ENCODE measurements at regions not wholly inside any gene's neighbourhood (a gene's known extent, or its start where the extent isn't known, plus 50 kb on each side); places are given as distances from the start of the nearest gene placed in this dataset.

- Histone ChIP-seq H3K9ac (ENCODE audit: low read depth, low read length, poor library complexity, severe bottlenecking) (no peak overlapping the region), H3K4me2 (ENCODE audit: low read depth, low read length, poor library complexity, severe bottlenecking) (no peak overlapping the region), H4K20me1 (ENCODE audit: insufficient read depth, low read length, poor library complexity, severe bottlenecking) (no peaks in the 10 kb centered on the region), H3K79me2 (ENCODE audit: insufficient read depth, low read length) (no peaks in the 10 kb centered on the region), H3K4me3 (ENCODE audit: low read length, poor library complexity, severe bottlenecking) (no peak overlapping the region), H3K36me3 (ENCODE audit: insufficient read depth, low read length) (no peaks in the 10 kb centered on the region), H3K27me3 (ENCODE audit: insufficient read depth, low read length, poor library complexity, severe bottlenecking) (no peaks in the 10 kb centered on the region), H3K9me2 (replicated peaks; ENCODE audit: low read depth, low read length) (no peaks in the 10 kb centered on the region), H3K9me3 (ENCODE audit: insufficient read depth, low read depth, low read length) (no peaks in the 10 kb centered on the region), H3K4me1 (ENCODE audit: insufficient read depth, low read length, poor library complexity, severe bottlenecking) (no peaks in the 10 kb centered on the region), H2AFZ (ENCODE audit: low read length) (no peak overlapping the region), H3F3A (ENCODE audit: low read depth) (no peaks in the 10 kb centered on the region)
- TF ChIP-seq EZH2phosphoT487 (IDR thresholded peaks at IDR 0.05; ENCODE audit: borderline replicate concordance), result no peak
- no peak for TF ChIP-seq CTCF (conservative IDR thresholded peaks at IDR 0.05; ENCODE audit: low read length)
Observed at GRCh38 chr11:105245781-105246315, 106.3 kb upstream of the CARD18 start.

- no peak overlapping the region for H3K9ac ChIP-seq (ENCODE audit: low read depth, low read length, poor library complexity, severe bottlenecking)
- TF ChIP-seq CTCF (conservative IDR thresholded peaks at IDR 0.05; ENCODE audit: low read length), result no peak
- TF ChIP-seq EZH2phosphoT487 (IDR thresholded peaks at IDR 0.05; ENCODE audit: borderline replicate concordance), result no peak
- no peaks in the 10 kb centered on the region for H3K9me3 ChIP-seq (ENCODE audit: insufficient read depth, low read depth, low read length)
- H3K36me3 ChIP-seq (ENCODE audit: insufficient read depth, low read length), result no peaks in the 10 kb centered on the region
- H2AFZ ChIP-seq (ENCODE audit: low read length), result no peak overlapping the region
- H3F3A ChIP-seq (ENCODE audit: low read depth), result no peaks in the 10 kb centered on the region
- H3K27me3 ChIP-seq (ENCODE audit: insufficient read depth, low read length, poor library complexity, severe bottlenecking), result no peaks in the 10 kb centered on the region
- no peaks in the 10 kb centered on the region for H4K20me1 ChIP-seq (ENCODE audit: insufficient read depth, low read length, poor library complexity, severe bottlenecking)
- no peaks in the 10 kb centered on the region for H3K4me1 ChIP-seq (ENCODE audit: insufficient read depth, low read length, poor library complexity, severe bottlenecking)
- no peak overlapping the region for H3K4me3 ChIP-seq (ENCODE audit: low read length, poor library complexity, severe bottlenecking)
- H3K79me2 ChIP-seq (ENCODE audit: insufficient read depth, low read length), result no peaks in the 10 kb centered on the region
- H3K4me2 ChIP-seq (ENCODE audit: low read depth, low read length, poor library complexity, severe bottlenecking), result no peak overlapping the region
- no peaks in the 10 kb centered on the region for H3K9me2 ChIP-seq (replicated peaks; ENCODE audit: low read depth, low read length)
Observed at GRCh38 chr11:105244160-105244825, 104.7 kb upstream of the CARD18 start.

- Histone ChIP-seq H3K4me2 (ENCODE audit: low read depth, low read length, poor library complexity, severe bottlenecking) (no peak overlapping the region), H4K20me1 (ENCODE audit: insufficient read depth, low read length, poor library complexity, severe bottlenecking) (no peaks in the 10 kb centered on the region), H3K4me3 (ENCODE audit: low read length, poor library complexity, severe bottlenecking) (no peak overlapping the region), H3K4me1 (ENCODE audit: insufficient read depth, low read length, poor library complexity, severe bottlenecking) (no peaks in the 10 kb centered on the region), H3K9me3 (ENCODE audit: insufficient read depth, low read depth, low read length) (no peaks in the 10 kb centered on the region), H3K27me3 (ENCODE audit: insufficient read depth, low read length, poor library complexity, severe bottlenecking) (no peaks in the 10 kb centered on the region), H3K9ac (ENCODE audit: low read depth, low read length, poor library complexity, severe bottlenecking) (no peak overlapping the region), H3K36me3 (ENCODE audit: insufficient read depth, low read length) (no peaks in the 10 kb centered on the region), H3K9me2 (replicated peaks; ENCODE audit: low read depth, low read length) (no peaks in the 10 kb centered on the region), H3F3A (ENCODE audit: low read depth) (no peaks in the 10 kb centered on the region), H3K79me2 (ENCODE audit: insufficient read depth, low read length) (no peaks in the 10 kb centered on the region), H2AFZ (ENCODE audit: low read length) (no peak overlapping the region)
- TF ChIP-seq CTCF (conservative IDR thresholded peaks at IDR 0.05; ENCODE audit: low read length) (no peak), EZH2phosphoT487 (IDR thresholded peaks at IDR 0.05; ENCODE audit: borderline replicate concordance) (no peak)
Observed at GRCh38 chr11:105241136-105241535, 101.6 kb upstream of the CARD18 start.
